ENCODE measurements at regions not wholly inside any gene's neighbourhood (a gene's known extent, or its start where the extent isn't known, plus 50 kb on each side); places are given as distances from the start of the nearest gene placed in this dataset.

GRCh38 chr13:72160977-72161376 lies 294.0 kb upstream of the DACH1 start:
- BruUV-seq (replicated peaks) = no TSS peak
- H3K9me3 ChIP-seq = no peaks in the 10 kb centered on the region
- H3K4me3 ChIP-seq (ENCODE audit: low read depth, low read length) = no peak overlapping the region
- no peaks in the 10 kb centered on the region for H3K4me1 Mint-ChIP-seq (ENCODE audit: low read depth, unreplicated experiment)
- intact Hi-C loops (cut with micrococcal nuclease; ENCODE audit: unreplicated experiment) = no loop called here
- H3K9me3 Mint-ChIP-seq (ENCODE audit: unreplicated experiment) = no peaks in the 10 kb centered on the region
- H3K36me3 Mint-ChIP-seq (ENCODE audit: insufficient read depth, unreplicated experiment) = no peaks in the 10 kb centered on the region
- no peak for DNase-seq
- no peaks in the 10 kb centered on the region for H3K27me3 ChIP-seq (replicated peaks; ENCODE audit: control insufficient read depth, insufficient read depth, low read length)
- H3K4me3 Mint-ChIP-seq (ENCODE audit: unreplicated experiment) = no peak overlapping the region
- H3K4me1 ChIP-seq = no peaks in the 10 kb centered on the region
- no peak overlapping the region for H3K27ac Mint-ChIP-seq (ENCODE audit: unreplicated experiment)
- TF ChIP-seq CTCF (IDR thresholded peaks at IDR 0.05; ENCODE audit: insufficient read depth in 1 of 2, low read depth in 1 of 2, low read length in 1 of 2, severe bottlenecking in 1 of 2, unreplicated experiment in 1 of 2) = no peak
- H3K36me3 ChIP-seq (ENCODE audit: control insufficient read depth, insufficient read depth, low read length) = no peaks in the 10 kb centered on the region
- ChIA-PET POLR2A (no interaction called here), CTCF (no interaction called here)
- H3K27me3 Mint-ChIP-seq (ENCODE audit: insufficient read depth, unreplicated experiment) = peaks cover 6% of the 10 kb centered on the region

GRCh38 chr13:72156760-72157159 lies 289.8 kb upstream of the DACH1 start:
- Mint-ChIP-seq H3K4me3 (ENCODE audit: unreplicated experiment) (no peak overlapping the region), H3K27me3 (ENCODE audit: insufficient read depth, unreplicated experiment) (peaks cover 6% of the 10 kb centered on the region), H3K4me1 (ENCODE audit: low read depth, unreplicated experiment) (no peaks in the 10 kb centered on the region), H3K36me3 (ENCODE audit: insufficient read depth, unreplicated experiment) (no peaks in the 10 kb centered on the region), H3K27ac (ENCODE audit: unreplicated experiment) (no peak overlapping the region), H3K9me3 (ENCODE audit: unreplicated experiment) (no peaks in the 10 kb centered on the region)
- no TSS peak for BruUV-seq (replicated peaks)
- no peaks in the 10 kb centered on the region for H3K36me3 ChIP-seq (ENCODE audit: control insufficient read depth, insufficient read depth, low read length)
- intact Hi-C loops (cut with micrococcal nuclease; ENCODE audit: unreplicated experiment) = no loop called here
- H3K4me3 ChIP-seq (ENCODE audit: low read depth, low read length) = no peak overlapping the region
- H3K4me1 ChIP-seq = no peaks in the 10 kb centered on the region
- no peaks in the 10 kb centered on the region for H3K9me3 ChIP-seq
- DNase-seq = no peak
- ChIA-PET CTCF (no interaction called here), POLR2A (no interaction called here)
- no peaks in the 10 kb centered on the region for H3K27me3 ChIP-seq (replicated peaks; ENCODE audit: control insufficient read depth, insufficient read depth, low read length)
- no peak for TF ChIP-seq CTCF (IDR thresholded peaks at IDR 0.05; ENCODE audit: insufficient read depth in 1 of 2, low read depth in 1 of 2, low read length in 1 of 2, severe bottlenecking in 1 of 2, unreplicated experiment in 1 of 2)

- no peak overlapping the region for H3K27ac Mint-ChIP-seq (ENCODE audit: unreplicated experiment)
- H3K9me3 Mint-ChIP-seq (ENCODE audit: unreplicated experiment) = no peaks in the 10 kb centered on the region
- no peaks in the 10 kb centered on the region for H3K4me1 Mint-ChIP-seq (ENCODE audit: low read depth, unreplicated experiment)
- no peaks in the 10 kb centered on the region for H3K27me3 ChIP-seq (replicated peaks; ENCODE audit: control insufficient read depth, insufficient read depth, low read length)
- no peaks in the 10 kb centered on the region for H3K36me3 Mint-ChIP-seq (ENCODE audit: insufficient read depth, unreplicated experiment)
- no TSS peak for BruUV-seq (replicated peaks)
- no peak for DNase-seq
- peaks cover 3% of the 10 kb centered on the region for H3K27me3 Mint-ChIP-seq (ENCODE audit: insufficient read depth, unreplicated experiment)
- H3K4me3 ChIP-seq (ENCODE audit: low read depth, low read length) = no peak overlapping the region
- POLR2A ChIA-PET = no interaction called here
- CTCF ChIA-PET = no interaction called here
- no peaks in the 10 kb centered on the region for H3K36me3 ChIP-seq (ENCODE audit: control insufficient read depth, insufficient read depth, low read length)
- H3K4me3 Mint-ChIP-seq (ENCODE audit: unreplicated experiment) = no peak overlapping the region
- TF ChIP-seq CTCF (IDR thresholded peaks at IDR 0.05; ENCODE audit: insufficient read depth in 1 of 2, low read depth in 1 of 2, low read length in 1 of 2, severe bottlenecking in 1 of 2, unreplicated experiment in 1 of 2) = no peak
- intact Hi-C loops (cut with micrococcal nuclease; ENCODE audit: unreplicated experiment) = no loop called here
- no peaks in the 10 kb centered on the region for H3K9me3 ChIP-seq
- H3K4me1 ChIP-seq = no peaks in the 10 kb centered on the region
Measured at GRCh38 chr13:72153272-72153671, 286.3 kb upstream of the DACH1 start.
